ENCODE measurements at regions not wholly inside any gene's neighbourhood (a gene's known extent, or its start where the extent isn't known, plus 50 kb on each side); places are given as distances from the start of the nearest gene placed in this dataset.
"Not testable (repeated sequence)": the region's sequence is repeated elsewhere in the genome, so short reads cannot be mapped to it uniquely, and the experiment has no call there.

- peaks cover 7% of the 10 kb centered on the region for H3K9me3 Mint-ChIP-seq (ENCODE audit: unreplicated experiment)
- no peaks in the 10 kb centered on the region for H3K27me3 Mint-ChIP-seq (ENCODE audit: insufficient read depth, unreplicated experiment)
- ChIA-PET POLR2A (no interaction called here), CTCF (no interaction called here)
- no peaks in the 10 kb centered on the region for H3K4me1 Mint-ChIP-seq (ENCODE audit: insufficient read depth, unreplicated experiment)
- no peak for DNase-seq (ENCODE audit: unreplicated experiment)
- H3K4me3 Mint-ChIP-seq (ENCODE audit: unreplicated experiment): no peak overlapping the region
- no peaks in the 10 kb centered on the region for H3K36me3 Mint-ChIP-seq (ENCODE audit: insufficient read depth, unreplicated experiment)
- no peak overlapping the region for H3K27ac Mint-ChIP-seq (ENCODE audit: low read depth, unreplicated experiment)
- no peak for TF ChIP-seq CTCF (IDR thresholded peaks at IDR 0.05; ENCODE audit: unreplicated experiment)
- intact Hi-C loops (cut with micrococcal nuclease): no loop called here
- BruUV-seq (replicated peaks): no TSS peak
Observed at GRCh38 chr2:117360586-117360985, 453.9 kb upstream of the DDX18 start.

GRCh38 chr2:117378653-117379052 is 435.8 kb upstream of the DDX18 start:
- H3K4me1 Mint-ChIP-seq (ENCODE audit: insufficient read depth, unreplicated experiment): no peaks in the 10 kb centered on the region
- no peak for DNase-seq (ENCODE audit: unreplicated experiment)
- POLR2A ChIA-PET: no interaction called here
- no peak overlapping the region for H3K27ac Mint-ChIP-seq (ENCODE audit: low read depth, unreplicated experiment)
- no peak overlapping the region for H3K4me3 Mint-ChIP-seq (ENCODE audit: unreplicated experiment)
- TF ChIP-seq CTCF (IDR thresholded peaks at IDR 0.05; ENCODE audit: unreplicated experiment): no peak
- no peaks in the 10 kb centered on the region for H3K9me3 Mint-ChIP-seq (ENCODE audit: unreplicated experiment)
- no peaks in the 10 kb centered on the region for H3K27me3 Mint-ChIP-seq (ENCODE audit: insufficient read depth, unreplicated experiment)
- CTCF ChIA-PET: no interaction called here
- H3K36me3 Mint-ChIP-seq (ENCODE audit: insufficient read depth, unreplicated experiment): no peaks in the 10 kb centered on the region
- intact Hi-C loops (cut with micrococcal nuclease): no loop called here
- BruUV-seq (replicated peaks): no TSS peak

GRCh38 chr2:117379928-117380327 is 434.6 kb upstream of the DDX18 start:
- no peak for TF ChIP-seq CTCF (IDR thresholded peaks at IDR 0.05; ENCODE audit: unreplicated experiment)
- DNase-seq (ENCODE audit: unreplicated experiment): no peak
- no peak overlapping the region for H3K4me3 Mint-ChIP-seq (ENCODE audit: unreplicated experiment)
- no peaks in the 10 kb centered on the region for H3K27me3 Mint-ChIP-seq (ENCODE audit: insufficient read depth, unreplicated experiment)
- ChIA-PET POLR2A (no interaction called here), CTCF (interaction anchor here (0.6 kb wide), 1 partner anchor 623 kb away, joined by 3 read pairs; no protein-coding TSS in a partner anchor)
- intact Hi-C loops (cut with micrococcal nuclease): no loop called here
- H3K36me3 Mint-ChIP-seq (ENCODE audit: insufficient read depth, unreplicated experiment): no peaks in the 10 kb centered on the region
- H3K9me3 Mint-ChIP-seq (ENCODE audit: unreplicated experiment): no peaks in the 10 kb centered on the region
- no TSS peak for BruUV-seq (replicated peaks)
- no peak overlapping the region for H3K27ac Mint-ChIP-seq (ENCODE audit: low read depth, unreplicated experiment)
- no peaks in the 10 kb centered on the region for H3K4me1 Mint-ChIP-seq (ENCODE audit: insufficient read depth, unreplicated experiment)

GRCh38 chr2:117383997-117384396 is 430.5 kb upstream of the DDX18 start:
- POLR2A ChIA-PET; BruUV-seq (replicated peaks); CTCF ChIA-PET; H3K4me1 Mint-ChIP-seq (ENCODE audit: insufficient read depth, unreplicated experiment); intact Hi-C loops (cut with micrococcal nuclease); H3K4me3 Mint-ChIP-seq (ENCODE audit: unreplicated experiment); H3K36me3 Mint-ChIP-seq (ENCODE audit: insufficient read depth, unreplicated experiment); H3K27ac Mint-ChIP-seq (ENCODE audit: low read depth, unreplicated experiment); H3K9me3 Mint-ChIP-seq (ENCODE audit: unreplicated experiment); DNase-seq (ENCODE audit: unreplicated experiment); H3K27me3 Mint-ChIP-seq (ENCODE audit: insufficient read depth, unreplicated experiment): not testable (repeated sequence)

- TF ChIP-seq CTCF (IDR thresholded peaks at IDR 0.05; ENCODE audit: unreplicated experiment): no peak
- DNase-seq (ENCODE audit: unreplicated experiment): no peak
- ChIA-PET CTCF (interaction anchor here (0.6 kb wide), 1 partner anchor 75 kb away, joined by 3 read pairs; no protein-coding TSS in a partner anchor), POLR2A (no interaction called here)
- BruUV-seq (replicated peaks): no TSS peak
- no peaks in the 10 kb centered on the region for H3K4me1 Mint-ChIP-seq (ENCODE audit: insufficient read depth, unreplicated experiment)
- no peak overlapping the region for H3K4me3 Mint-ChIP-seq (ENCODE audit: unreplicated experiment)
- H3K27me3 Mint-ChIP-seq (ENCODE audit: insufficient read depth, unreplicated experiment): no peaks in the 10 kb centered on the region
- H3K36me3 Mint-ChIP-seq (ENCODE audit: insufficient read depth, unreplicated experiment): no peaks in the 10 kb centered on the region
- peaks cover 23% of the 10 kb centered on the region for H3K9me3 Mint-ChIP-seq (ENCODE audit: unreplicated experiment)
- intact Hi-C loops (cut with micrococcal nuclease): no loop called here
- no peak overlapping the region for H3K27ac Mint-ChIP-seq (ENCODE audit: low read depth, unreplicated experiment)
Observed at GRCh38 chr2:117396161-117396560, 418.3 kb upstream of the DDX18 start.
